Stomach (tissue), 4 donors: ENCODE measurements at regions not wholly inside any gene's neighbourhood (a gene's known extent, or its start where the extent isn't known, plus 50 kb on each side); places are given as distances from the start of the nearest gene placed in this dataset.

Source experiments
- POLR2A ChIP-seq, 4 donors: fragments of 450-650 bp; IDR thresholded peaks; one replicate each; pipeline ENCODE4 v1.6.1; 2016; ENCODE audit warnings: antibody characterized with exemption in 4 of 4, control low read depth in 2 of 4, mild to moderate bottlenecking in 1 of 4, moderate library complexity in 1 of 4
- POLR2AphosphoS5 ChIP-seq, 3 donors: sonication (generic); formaldehyde crosslinking; IDR thresholded peaks; one replicate each; pipeline ENCODE4 v1.6.1; 2016; ENCODE audit warnings: antibody characterized with exemption in 3 of 3

GRCh38 chr2:240229603-240230235 lies 89.3 kb upstream of the OTOS start:
- no peak for TF ChIP-seq POLR2A (IDR thresholded peaks at IDR 0.05)
- TF ChIP-seq POLR2AphosphoS5 (IDR thresholded peaks at IDR 0.05) = no peak
